Right lobe of liver (tissue), 4 donors: ENCODE measurements at regions not wholly inside any gene's neighbourhood (a gene's known extent, or its start where the extent isn't known, plus 50 kb on each side); places are given as distances from the start of the nearest gene placed in this dataset.

Source experiments
- POLR2A ChIP-seq: fragments of 450-650 bp; IDR thresholded peaks from one replicate; pipeline ENCODE4 v1.6.1; 2017; ENCODE audit warnings: antibody characterized with exemption, mild to moderate bottlenecking
- TF ChIP-seq, protein P1 (sequence below), 4 donors: fragments of 200-600 bp in 3 of 4; fragments of 450-650 bp in 1 of 4; IDR thresholded peaks; one replicate each; pipeline versions ENCODE4 v1.5.1 to v1.8.0; 2016 to 2022; ENCODE audit warnings: antibody characterized with exemption in 4 of 4, mild to moderate bottlenecking in 2 of 4
- donor health status: DM: no; HTN: no; CAD: no.
- donor health status: DM: no; HTN: no; CAD: no.
- donor health status: DM: no; HTN: yes; CAD: no.

DNA sequence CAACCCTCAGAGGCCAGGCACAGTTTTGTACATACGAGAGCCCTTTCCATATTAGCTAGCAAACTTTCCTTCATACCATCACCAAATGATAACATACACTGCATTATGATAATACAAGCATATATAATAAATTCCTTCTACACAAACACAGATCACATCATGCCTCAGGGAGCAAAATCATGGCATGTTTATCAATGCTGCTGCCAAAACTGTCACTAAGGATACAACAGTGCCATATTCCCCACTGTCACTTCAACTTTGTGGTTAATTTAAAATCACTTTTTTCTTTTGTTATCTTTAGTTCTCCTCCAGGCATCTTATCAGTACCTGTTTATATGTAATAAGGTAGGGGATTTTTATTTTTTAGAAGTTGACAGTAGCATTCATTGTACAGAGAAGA, 196.3 kb downstream of the EPM2A start:
- no peak for TF ChIP-seq POLR2A
- TF ChIP-seq, protein P1, sequence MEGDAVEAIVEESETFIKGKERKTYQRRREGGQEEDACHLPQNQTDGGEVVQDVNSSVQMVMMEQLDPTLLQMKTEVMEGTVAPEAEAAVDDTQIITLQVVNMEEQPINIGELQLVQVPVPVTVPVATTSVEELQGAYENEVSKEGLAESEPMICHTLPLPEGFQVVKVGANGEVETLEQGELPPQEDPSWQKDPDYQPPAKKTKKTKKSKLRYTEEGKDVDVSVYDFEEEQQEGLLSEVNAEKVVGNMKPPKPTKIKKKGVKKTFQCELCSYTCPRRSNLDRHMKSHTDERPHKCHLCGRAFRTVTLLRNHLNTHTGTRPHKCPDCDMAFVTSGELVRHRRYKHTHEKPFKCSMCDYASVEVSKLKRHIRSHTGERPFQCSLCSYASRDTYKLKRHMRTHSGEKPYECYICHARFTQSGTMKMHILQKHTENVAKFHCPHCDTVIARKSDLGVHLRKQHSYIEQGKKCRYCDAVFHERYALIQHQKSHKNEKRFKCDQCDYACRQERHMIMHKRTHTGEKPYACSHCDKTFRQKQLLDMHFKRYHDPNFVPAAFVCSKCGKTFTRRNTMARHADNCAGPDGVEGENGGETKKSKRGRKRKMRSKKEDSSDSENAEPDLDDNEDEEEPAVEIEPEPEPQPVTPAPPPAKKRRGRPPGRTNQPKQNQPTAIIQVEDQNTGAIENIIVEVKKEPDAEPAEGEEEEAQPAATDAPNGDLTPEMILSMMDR (IDR thresholded peaks at IDR 0.05), result no peak
